ENCODE measurements at regions not wholly inside any gene's neighbourhood (a gene's known extent, or its start where the extent isn't known, plus 50 kb on each side); places are given as distances from the start of the nearest gene placed in this dataset.

GRCh38 chr11:35868491-35868890 is 75.4 kb upstream of the LDLRAD3 start:
- no peak overlapping the region for H3K27ac ChIP-seq
- H3K36me3 ChIP-seq, result no peaks in the 10 kb centered on the region
- no peak for DNase-seq (ENCODE audit: low spot score in 2 of 2)
- TF ChIP-seq EP300 (IDR thresholded peaks at IDR 0.05) (no peak), POLR2A (IDR thresholded peaks at IDR 0.05) (no peak)
- TF ChIP-seq, protein P1, sequence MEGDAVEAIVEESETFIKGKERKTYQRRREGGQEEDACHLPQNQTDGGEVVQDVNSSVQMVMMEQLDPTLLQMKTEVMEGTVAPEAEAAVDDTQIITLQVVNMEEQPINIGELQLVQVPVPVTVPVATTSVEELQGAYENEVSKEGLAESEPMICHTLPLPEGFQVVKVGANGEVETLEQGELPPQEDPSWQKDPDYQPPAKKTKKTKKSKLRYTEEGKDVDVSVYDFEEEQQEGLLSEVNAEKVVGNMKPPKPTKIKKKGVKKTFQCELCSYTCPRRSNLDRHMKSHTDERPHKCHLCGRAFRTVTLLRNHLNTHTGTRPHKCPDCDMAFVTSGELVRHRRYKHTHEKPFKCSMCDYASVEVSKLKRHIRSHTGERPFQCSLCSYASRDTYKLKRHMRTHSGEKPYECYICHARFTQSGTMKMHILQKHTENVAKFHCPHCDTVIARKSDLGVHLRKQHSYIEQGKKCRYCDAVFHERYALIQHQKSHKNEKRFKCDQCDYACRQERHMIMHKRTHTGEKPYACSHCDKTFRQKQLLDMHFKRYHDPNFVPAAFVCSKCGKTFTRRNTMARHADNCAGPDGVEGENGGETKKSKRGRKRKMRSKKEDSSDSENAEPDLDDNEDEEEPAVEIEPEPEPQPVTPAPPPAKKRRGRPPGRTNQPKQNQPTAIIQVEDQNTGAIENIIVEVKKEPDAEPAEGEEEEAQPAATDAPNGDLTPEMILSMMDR (IDR thresholded peaks at IDR 0.05), result no peak
- H3K27me3 ChIP-seq, result no peaks in the 10 kb centered on the region
- WGBS, 2 donors, result 91 to 93% methylated on average over 2 of the region's 2 CpGs
- H3K9me3 ChIP-seq, result peaks cover 0 to 30% (median 9%) of the 10 kb centered on the region in 4 donors
- no peaks in the 10 kb centered on the region for H3K4me1 ChIP-seq
- no peak overlapping the region for H3K4me3 ChIP-seq

DNA sequence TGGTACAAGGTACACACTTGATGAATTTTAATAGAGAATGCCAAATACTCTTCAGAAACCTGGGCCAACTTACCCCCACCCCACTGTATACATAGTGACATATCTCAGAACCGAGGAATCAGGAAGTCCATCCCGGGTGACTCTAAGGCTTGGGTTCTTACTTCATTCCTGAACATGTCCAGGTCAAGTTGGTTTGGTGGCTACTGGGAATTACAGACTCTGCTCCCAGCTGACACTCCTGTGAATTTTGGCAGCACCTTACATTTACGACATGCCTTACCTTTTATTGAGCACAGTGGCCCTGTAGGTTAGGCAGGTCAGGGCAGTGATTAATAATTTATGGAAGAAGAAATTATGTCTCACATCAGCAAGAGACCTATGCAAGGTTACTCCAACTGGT is 70.1 kb upstream of the LDLRAD3 start:
- TF ChIP-seq, protein P1 (IDR thresholded peaks at IDR 0.05), result no peak
- TF ChIP-seq POLR2A (IDR thresholded peaks at IDR 0.05), result no peak
- WGBS, 2 donors, result 77 to 81% methylated on average over 3 of the region's 3 CpGs
- H3K27me3 ChIP-seq, result no peaks in the 10 kb centered on the region
- H3K36me3 ChIP-seq, result no peaks in the 10 kb centered on the region
- H3K9me3 ChIP-seq, result peaks cover 0 to 8% (median 5%) of the 10 kb centered on the region in 4 donors
- H3K4me3 ChIP-seq, result no peak overlapping the region
- H3K27ac ChIP-seq, result no peak overlapping the region
- DNase-seq (ENCODE audit: low spot score in 2 of 2), result no peak
- no peaks in the 10 kb centered on the region for H3K4me1 ChIP-seq

- Histone ChIP-seq H3K9me3 (no peaks in the 10 kb centered on the region), H3K4me1 (no peaks in the 10 kb centered on the region), H3K4me3 (no peak overlapping the region), H3K27ac (no peak overlapping the region), H3K36me3 (no peaks in the 10 kb centered on the region), H3K27me3 (no peaks in the 10 kb centered on the region)
- no peak for DNase-seq (ENCODE audit: low spot score in 2 of 2)
- WGBS, 2 donors, result 66 to 81% methylated on average over 7 of the region's 7 CpGs
- TF ChIP-seq EP300 (IDR thresholded peaks at IDR 0.05) (no peak), POLR2A (IDR thresholded peaks at IDR 0.05) (no peak)
- TF ChIP-seq, protein P1 (IDR thresholded peaks at IDR 0.05), result no peak
These were observed 69.0 kb upstream of the LDLRAD3 start for GRCh38 chr11:35874751-35875450.

DNA sequence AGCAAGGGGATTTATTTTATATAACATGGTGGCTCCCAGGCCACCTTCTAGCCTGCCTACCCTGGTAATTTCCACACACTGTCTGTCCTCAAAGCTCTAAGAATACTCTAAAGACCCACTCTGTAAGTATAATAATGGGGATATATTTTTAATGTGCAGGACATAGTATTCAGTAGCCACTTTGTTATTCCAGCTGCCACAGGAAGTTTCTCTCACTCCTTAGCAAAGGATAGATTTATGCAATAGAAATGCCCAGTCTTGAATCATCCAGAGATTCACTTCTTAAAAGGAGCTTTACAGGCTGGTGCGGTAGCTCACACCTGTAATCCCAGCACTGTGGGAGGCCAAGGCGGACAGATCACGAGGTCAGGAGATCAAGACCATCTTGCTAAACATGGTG is 68.4 kb upstream of the LDLRAD3 start:
- no peak overlapping the region for H3K4me3 ChIP-seq
- DNase-seq (ENCODE audit: low spot score in 2 of 2), result no peak
- H3K36me3 ChIP-seq, result no peaks in the 10 kb centered on the region
- 90 to 98% methylated on average over 3 of the region's 3 CpGs for WGBS, 2 donors
- H3K4me1 ChIP-seq, result no peaks in the 10 kb centered on the region
- no peaks in the 10 kb centered on the region for H3K9me3 ChIP-seq
- TF ChIP-seq EP300 (IDR thresholded peaks at IDR 0.05) (no peak), POLR2A (IDR thresholded peaks at IDR 0.05) (no peak)
- TF ChIP-seq, protein P1 (IDR thresholded peaks at IDR 0.05), result no peak
- H3K27me3 ChIP-seq, result no peaks in the 10 kb centered on the region
- H3K27ac ChIP-seq, result no peak overlapping the region

DNA sequence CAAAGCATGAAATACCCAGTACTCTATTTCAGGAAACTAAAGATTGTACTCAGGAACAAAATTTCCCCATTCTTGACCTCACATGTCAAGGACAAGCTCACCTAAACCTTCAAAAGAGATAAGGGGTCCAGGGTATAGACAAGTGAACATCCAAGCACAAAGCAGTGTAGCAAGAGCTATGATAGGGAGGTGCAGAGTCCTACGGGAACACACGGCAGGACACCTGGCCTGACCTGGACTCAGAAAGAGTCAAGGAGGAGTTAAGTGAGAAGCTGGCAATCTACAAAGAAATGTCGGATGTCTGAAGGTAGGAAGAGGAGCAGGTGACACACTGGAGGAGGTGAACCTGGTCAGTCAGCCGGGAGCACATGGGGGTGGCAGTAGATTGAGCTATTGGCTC is 67.1 kb upstream of the LDLRAD3 start:
- no peaks in the 10 kb centered on the region for H3K36me3 ChIP-seq
- no peaks in the 10 kb centered on the region for H3K9me3 ChIP-seq
- H3K27ac ChIP-seq, result no peak overlapping the region
- WGBS, 2 donors, result 76 to 85% methylated on average over 4 of the region's 4 CpGs
- no peak overlapping the region for H3K4me3 ChIP-seq
- no peaks in the 10 kb centered on the region for H3K4me1 ChIP-seq
- TF ChIP-seq POLR2A (IDR thresholded peaks at IDR 0.05) (no peak), EP300 (IDR thresholded peaks at IDR 0.05) (no peak)
- TF ChIP-seq, protein P1 (IDR thresholded peaks at IDR 0.05), result no peak
- DNase-seq (ENCODE audit: low spot score in 2 of 2), result no peak
- H3K27me3 ChIP-seq, result no peaks in the 10 kb centered on the region

Data from tibial nerve (tissue), 4 donors.